Putamen (tissue), 1 donor: ENCODE measurements at regions not wholly inside any gene's neighbourhood (a gene's known extent, or its start where the extent isn't known, plus 50 kb on each side); places are given as distances from the start of the nearest gene placed in this dataset.
"Not testable (repeated sequence)": the region's sequence is repeated elsewhere in the genome, so short reads cannot be mapped to it uniquely, and the experiment has no call there.

Experiments used
- DNase-seq: peaks from one replicate; pipeline ENCODE4 v3.0.0-alpha.2; 2016; ENCODE audit warnings: low spot score

DNA sequence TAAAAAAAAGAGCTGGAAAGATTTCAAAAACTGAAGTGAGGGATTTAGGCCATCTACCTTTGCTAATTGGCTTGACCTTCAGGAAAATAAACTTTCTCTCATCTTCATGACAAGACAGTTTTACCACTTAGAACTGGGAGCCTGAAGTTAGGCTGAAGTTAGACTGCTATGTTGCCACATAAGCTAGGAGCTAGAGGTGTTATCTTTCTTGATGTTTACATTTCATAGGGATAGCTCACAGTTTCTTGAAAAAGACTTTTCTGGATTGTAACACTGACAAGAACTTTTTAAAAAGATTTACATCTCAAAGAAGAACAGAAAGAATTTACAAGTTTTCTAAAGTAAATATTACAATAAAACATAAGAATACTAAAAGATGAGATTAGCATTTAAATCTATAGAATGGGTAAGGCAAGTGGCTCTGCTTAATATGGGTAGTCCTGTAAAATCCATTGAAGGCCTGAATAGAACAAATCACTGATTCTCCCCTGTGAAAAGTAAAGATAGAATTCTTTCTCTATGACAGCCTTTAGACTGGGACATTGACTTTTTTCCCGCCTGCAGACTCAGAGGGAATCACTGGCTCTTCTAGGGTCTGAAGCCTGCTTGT, 1665.4 kb upstream of the CDH9 start:
- DNase-seq: no peak

DNA sequence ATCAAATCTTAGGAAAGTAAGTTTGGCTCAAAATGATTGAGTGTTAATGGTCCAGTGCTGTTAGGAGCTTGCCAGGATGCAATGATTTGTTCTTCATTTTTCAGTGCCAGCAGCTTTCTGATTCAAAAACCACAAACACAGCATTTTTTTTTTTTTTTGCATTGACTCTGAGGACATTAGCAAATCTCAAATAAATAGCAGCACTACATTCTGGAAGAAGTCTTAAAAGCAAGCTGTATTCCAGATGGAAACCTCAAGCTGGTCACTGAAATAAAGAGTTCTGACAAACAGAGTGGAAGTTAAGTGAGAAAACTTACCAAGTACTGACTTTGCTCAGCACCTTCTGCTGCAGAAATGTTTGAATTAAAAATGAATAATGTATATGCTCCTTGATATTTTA, 1653.1 kb upstream of the CDH9 start:
- DNase-seq: no peak

DNA sequence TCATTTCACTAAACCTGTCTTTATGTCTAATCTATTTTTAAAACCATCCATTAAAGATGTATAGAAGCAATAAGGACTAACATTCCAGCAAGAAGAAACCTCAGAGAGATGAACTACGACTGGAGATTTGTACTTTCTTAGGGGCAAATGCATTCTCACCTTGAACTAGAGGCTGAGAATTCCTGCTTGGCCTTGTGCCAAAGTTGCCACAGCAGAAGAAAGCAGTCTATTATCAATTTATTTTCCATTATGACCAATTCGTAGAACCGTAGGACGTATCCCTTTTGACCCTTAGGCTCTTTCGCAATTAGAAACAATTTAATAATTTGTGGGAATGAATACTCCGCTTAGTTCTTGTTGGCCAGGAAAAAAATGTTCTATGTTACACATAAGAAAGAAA, 1647.4 kb upstream of the CDH9 start:
- DNase-seq: no peak

DNA sequence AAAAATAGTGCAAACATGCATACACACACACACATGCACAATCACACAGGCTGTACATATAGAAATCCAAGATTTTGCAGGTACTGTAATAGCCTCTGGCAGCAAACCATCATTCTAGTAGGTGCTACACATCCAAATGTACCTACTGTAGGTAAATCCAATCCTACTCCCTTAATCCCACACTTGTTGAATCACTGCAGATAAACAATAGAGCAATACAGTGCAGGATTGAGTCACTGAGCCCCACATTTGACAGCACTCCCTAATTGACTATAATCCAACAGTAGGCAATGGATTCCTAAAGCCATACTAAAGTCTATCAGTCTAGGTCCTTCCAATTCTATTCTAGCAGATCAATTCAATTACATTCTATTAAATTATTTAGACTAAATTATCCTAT, 1640.5 kb upstream of the CDH9 start:
- DNase-seq: no peak

DNA sequence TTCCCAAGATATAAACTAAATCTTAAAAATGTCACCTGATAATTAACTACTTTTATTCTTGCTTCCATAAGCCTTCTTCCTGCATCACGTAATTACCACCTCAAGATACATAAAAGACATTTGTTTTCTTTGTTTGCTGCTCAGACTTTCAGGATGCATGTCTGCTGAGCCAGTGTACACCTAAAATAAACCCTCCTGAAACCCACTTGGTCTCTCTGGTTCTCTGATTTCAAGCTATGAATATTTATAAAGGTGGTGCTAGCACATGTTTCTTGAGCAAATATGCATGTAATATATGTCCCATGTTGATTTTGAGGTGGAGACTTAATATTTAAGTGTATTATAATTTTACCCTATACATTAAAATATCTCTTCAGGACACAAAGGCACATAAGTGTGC, 1627.7 kb upstream of the CDH9 start:
- DNase-seq: no peak

DNA sequence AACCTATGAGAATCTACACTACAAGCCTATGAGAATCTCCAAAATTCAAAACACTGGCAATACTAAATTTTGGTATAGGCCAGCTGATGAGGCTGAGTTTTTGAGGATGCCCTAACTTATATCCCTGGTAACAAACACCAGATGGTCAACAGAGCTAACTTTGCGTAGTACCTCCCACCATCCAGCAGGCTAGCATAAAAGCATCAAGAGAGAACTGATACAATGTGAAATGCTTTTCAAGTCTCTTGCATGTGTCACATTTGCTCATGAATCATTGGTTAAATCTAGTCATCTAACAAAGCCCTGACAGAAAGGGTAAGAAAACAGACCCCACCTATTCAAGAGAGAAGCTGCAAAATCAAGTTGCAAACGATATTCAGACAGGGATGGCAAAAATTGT, 1609.7 kb upstream of the CDH9 start:
- DNase-seq: no peak

DNA sequence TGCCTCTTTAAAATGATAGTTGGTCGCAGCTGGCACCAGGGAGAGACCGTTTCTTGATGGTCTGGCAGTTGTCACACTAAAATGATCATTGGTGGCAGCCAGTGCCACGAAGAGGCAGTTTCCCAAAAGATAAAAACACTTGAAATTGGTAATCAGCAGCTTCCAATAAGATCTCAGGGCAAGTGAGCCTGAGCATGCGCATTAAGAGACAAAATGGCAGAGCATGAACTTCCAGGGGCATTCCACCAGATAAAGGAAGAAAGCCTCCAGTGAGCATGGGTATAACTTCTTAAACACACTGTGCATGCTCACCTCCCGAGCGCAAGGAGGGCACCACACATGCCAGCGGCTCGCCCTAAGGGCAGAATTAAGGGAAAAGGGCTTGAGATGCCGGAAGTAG, 1594.2 kb upstream of the CDH9 start:
- DNase-seq: no peak

DNA sequence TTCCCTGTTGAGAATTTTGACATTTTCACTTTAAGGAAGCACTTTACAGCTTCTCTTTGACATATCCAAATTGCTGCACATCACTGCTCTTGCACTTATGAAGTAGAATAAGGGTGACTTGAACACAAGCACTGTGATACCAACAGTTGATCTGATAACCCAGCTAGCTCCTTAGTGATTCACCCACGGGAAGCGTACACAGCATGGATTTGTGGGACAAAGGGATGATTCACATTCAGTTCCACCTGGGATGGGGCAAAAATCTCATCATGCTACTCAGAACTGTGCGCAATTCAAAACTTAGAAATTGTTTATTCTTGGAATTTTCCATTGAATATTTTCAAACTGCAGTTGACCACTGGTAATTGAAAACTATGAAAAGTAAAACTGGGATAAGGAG, 1565.5 kb upstream of the CDH9 start:
- no peak for DNase-seq

DNA sequence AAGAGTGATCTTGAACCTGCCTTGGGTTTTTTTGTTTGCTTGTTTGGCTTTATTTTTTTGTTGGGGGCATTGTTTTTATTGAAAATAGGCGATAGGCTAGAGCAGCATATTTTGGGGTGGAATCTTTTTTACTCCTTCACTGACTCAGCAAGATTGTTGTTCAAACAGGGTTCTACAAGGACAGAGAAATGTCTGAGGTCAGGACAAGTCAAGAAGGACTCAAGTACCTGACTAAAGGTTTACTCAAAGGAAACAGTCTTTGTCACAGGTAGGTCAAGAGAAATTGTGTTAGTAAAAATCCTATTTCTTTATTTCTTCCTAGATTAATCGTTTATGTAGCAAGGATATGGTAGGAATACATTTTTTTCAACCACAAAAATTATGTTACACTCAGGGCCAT, 1564.0 kb upstream of the CDH9 start:
- no peak for DNase-seq

DNA sequence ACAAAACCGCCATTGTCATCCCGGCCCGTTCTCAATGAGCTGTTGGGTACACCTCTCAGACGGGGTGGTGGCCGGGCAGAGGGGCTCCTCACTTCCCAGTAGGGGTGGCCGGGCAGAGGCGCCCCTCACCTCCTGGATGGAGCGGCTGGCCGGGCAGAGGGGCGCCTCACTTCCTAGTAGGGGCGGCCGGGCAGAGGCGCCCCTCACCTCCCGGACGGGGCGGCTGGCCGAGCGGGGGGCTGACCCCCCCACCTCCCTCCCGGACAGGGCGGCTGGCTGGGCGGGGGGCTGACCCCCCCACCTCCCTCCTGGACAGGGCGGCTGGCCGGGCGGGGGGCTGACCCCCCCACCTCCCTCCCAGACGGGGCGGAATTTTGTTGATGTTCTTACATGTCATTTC, 1558.3 kb upstream of the CDH9 start:
- not testable (repeated sequence) for DNase-seq

DNA sequence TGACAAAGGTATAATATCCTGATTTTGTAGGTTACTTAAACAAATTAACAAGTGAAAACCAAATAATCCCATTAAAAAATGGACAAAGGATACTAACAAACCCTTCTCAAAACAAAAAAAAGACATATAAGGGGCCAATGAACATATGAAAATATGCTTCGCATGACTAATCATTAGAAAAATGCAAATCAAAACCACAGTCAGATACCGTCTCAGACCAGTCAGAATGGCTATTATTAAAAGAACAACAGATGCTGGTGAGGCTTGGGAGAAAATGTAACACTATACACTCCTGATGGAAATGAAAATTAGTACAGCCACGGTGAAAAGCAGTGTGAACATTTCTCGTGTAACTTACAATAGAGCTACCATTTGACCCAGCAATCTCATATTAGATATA, 1542.2 kb upstream of the CDH9 start:
- no peak for DNase-seq

DNA sequence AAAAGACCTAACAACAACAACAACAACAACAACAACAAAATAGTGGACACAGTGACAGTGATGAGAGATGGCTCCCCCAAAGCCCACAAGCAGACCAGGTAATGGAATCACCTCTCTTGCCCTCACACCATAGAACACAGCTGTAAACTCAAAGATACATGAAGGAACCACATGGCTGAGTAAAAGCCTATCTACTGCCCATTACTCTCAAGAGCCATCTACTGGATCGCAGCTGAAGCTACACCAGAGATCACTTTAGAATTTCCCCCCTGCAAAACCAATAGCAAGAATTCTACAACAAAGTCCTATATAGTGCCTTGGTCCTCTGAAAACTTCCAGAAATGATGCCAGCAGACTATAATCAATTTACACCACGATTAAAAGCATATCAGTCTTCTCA, 1537.6 kb upstream of the CDH9 start:
- DNase-seq: no peak

DNA sequence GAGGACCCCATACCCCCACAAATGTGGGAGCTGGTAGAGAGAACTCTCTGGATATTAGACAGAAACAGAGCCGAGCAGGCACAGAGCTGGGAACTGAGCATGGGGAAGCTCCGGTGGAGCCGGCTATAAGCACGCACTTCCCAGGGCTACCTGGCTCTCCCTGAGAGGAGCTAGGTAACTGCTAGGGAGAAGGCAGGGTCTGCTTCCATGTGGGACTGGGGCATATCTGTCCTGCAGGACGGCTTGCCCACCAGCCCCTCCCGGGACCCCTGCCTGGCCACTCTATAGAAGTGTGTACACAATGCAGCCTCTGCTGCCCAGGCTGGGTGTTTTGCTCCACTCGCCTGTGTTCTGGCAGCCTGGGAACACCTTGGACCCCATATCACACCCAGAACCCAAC, 1537.0 kb upstream of the CDH9 start:
- DNase-seq: no peak

DNA sequence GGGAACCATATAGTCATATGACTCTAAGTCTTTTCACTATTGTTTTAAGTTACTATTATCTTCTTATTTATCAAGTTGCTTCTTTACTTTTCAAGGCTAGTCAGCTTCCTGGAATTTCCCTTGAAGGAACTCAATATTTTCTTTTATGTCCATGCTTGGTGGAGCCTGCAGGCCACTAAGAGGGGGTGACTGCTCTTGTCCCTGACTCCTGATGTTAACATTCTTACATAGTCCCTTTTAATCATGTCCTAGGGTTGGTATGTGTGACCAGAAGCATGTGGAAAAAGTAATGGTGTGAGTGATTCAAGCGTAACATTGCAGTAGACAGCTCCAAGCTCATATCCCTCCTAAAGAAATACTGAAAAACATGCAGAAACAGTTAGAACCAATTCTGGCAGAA, 1536.2 kb upstream of the CDH9 start:
- DNase-seq: no peak

DNA sequence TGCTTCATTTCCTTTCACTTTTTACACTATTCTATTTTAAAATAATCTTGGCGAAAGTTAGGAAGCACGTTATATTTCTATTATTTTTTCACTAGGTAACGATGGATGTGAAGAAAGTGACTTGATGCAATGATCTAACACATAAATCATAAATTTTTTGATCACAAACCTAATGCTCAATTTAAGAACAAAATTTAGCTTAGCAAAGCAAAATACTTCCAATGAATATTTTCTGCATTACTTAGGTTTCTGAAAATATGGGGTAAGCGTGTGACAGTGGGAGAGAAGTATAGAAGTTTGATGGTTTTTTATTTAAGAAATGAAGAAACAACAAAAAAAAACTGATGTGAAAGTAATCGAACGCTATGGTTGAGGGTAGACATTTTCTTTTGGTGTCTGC, 1528.7 kb upstream of the CDH9 start:
- no peak for DNase-seq

DNA sequence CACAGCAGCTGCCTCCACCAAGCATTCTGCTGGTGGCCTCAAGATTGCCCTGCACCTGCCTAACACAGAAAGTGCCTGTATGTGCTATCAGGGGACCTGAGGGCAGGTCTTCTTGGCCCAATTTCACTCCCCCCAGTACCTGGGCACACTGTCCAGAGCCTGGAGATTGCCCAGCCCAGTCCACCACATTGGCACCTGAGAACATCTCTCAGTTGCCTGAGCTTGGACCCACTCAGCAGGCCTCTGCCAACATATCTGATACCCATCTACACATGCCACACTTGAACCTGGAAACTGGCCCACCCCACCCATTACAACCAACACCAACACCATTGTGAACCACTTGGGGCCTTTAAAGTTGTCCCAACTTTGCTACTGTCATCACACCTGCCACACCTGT, 1523.1 kb upstream of the CDH9 start:
- DNase-seq: no peak

DNA sequence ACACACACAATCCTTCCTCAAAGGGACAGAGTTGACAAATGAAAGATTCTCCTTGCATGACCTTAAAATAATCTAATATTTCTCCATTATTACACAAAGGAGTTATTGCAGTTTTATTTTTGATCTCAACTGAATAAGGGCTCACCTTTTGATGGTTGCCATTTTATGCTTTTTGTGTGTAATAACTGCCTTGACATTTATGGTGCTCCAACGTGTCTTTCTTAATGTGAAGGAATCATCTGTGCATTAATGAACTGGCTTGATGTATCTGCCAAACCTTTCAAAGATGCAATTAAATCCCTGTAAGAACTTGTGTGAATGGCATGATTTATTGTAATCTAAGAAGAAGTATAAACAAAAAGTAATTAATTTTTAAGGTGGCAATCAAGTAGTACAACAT, 1519.8 kb upstream of the CDH9 start:
- DNase-seq: no peak

DNA sequence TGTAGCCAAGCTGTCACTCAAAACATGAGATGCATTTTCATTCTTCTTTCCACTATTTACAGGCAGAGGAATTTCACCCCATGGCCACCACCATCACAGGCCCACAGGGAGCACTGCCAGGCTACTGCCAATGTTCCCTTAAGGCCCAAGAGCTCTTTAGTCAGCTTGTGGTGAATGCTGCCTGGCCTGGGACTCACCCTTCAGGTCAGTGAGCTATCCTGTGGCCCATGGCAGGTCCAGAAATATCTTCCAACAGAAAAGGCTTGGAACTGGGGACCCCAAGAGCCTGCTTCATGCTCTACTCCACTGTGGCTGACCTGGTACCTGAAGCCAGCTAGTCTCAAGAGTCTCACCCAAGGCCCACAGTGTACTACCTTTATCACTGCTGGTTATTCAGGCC, 1518.7 kb upstream of the CDH9 start:
- no peak for DNase-seq

DNA sequence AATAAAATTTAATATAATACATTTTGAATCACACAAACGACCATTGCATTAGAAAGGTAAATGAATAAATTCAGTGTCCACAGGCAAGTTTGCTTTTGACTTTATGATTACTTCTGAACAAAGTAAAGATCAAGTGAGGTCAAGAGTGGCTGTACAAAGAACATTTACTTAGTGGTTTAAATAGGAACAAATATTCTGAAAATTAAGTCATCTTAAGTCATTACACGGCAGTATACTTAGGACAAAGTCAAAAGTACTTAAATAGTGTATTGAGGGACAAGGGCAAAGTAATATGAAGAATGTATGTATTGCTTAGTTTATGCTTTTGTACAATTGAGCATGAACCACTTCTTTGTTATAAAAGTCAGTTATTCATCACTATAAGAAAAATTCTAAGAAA, 1511.2 kb upstream of the CDH9 start:
- DNase-seq: no peak

DNA sequence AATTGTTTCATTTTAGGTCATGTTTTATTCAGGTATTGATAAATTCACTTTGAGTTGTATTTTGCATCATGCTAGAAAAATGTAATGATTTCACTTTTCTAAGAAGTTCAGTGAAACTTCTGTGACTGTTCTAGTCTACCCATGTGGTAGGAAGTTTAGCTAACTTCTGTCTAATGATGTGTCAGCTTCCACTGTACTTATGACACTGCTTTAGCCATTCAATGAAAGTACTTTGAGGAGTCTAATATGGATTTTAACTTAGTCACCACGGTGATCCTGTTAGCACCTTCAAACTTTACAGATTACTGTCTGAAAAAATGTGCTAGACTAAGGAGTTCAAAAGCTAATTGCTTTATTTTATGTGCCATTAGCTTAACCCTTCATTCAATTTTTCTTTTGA, 1510.5 kb upstream of the CDH9 start:
- DNase-seq: no peak

DNA sequence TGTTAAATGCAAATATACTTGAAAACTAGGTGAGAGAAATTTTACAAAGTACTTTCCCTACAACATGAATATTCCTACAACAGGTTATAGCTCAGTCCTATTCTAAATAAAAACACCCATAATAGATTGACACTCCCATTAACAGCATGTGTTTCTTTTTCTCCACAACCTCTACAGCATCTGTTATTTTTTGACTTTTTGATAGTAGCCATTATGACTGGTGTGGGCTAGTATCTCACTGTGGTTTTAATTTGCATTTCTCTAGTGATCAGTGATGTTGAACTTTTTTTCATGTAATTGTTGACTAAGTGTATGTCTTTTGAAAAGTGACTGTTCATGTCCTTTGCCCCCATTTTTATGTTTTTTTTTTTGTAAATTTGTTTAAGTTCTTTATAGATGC, 1506.1 kb upstream of the CDH9 start:
- no peak for DNase-seq

DNA sequence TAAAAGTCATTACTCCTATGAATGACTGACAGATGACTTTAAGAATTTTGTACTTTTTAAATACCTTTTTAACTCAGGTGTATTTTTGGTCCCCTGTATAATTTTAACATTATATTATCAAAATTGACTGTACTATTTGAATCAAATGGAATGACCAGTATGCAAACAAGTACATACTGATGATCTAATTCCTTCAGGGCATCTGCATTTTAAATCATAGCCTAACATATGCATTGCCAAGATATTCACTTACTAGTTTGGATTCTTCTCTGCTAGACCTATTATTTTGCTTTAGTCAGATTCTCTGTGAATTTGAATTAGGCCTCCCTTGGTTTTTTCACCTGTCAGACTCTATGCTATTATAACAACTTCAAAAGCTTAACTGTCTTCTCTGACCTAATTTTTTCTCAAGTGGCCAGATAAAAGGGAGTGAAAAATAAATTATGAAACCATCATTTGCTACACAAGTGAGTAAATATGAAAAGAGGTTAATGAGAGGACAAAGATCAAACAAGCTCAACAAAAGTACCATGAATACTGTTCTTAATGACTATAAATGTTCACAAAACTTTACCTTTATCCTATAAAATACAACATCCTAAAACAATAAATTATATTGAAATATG, 1505.2 kb upstream of the CDH9 start:
- no peak for DNase-seq

DNA sequence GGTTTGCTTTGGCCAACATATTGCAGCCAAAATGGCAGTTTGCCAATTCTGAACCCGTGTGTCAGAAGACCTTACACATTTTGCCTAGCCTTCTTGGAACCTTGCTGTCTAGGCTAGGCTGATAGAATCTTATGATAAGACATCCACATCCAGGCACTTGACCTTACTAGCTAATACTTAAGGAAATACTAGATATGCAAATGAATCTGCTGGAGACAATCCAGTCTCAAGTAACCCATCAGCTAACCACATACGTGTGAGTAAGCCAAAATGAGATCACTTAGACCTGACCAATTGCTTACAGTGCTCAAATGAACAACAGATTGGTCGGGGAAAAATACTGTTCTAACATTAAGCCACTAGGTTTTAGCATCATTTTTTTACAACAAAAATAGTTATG, 1504.6 kb upstream of the CDH9 start:
- no peak for DNase-seq

DNA sequence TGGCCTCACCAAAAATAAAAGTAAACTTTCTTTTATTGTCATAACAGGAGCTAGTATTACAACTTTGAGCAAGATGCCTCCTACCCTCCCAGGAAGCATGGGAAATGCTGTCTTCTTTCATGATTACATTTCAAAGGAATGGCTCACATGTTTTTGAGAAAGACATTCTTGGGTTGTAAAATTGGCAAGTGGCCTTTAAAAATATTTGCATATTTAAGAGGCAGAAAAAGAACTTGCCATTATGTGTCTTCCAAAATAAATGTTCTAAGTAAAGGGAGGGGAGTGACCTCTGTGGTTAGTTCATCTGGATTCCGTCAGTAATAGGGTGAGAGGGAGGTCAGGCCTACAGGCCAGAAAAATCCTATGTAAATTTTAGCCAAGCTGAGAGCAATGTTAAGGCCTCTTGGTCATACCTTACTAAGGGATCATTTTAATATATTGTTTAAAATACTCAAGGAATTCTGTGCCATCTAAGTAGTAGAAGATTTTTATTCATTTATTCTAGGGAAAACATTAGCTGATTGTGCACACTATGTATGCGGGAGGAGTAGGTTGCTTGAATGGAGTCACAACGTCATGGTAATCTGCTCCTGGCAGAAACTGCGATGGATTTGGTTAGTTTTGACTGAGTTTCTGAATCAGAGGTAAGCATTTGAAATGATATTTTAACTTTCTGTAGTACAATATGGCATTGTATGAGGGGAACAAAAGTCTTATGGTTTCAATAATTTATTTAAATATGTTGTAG, 1485.7 kb upstream of the CDH9 start:
- peak; percentile 6 for DNase-seq
